ENCODE measurements at regions not wholly inside any gene's neighbourhood (a gene's known extent, or its start where the extent isn't known, plus 50 kb on each side); places are given as distances from the start of the nearest gene placed in this dataset.
"Not testable (repeated sequence)": the region's sequence is repeated elsewhere in the genome, so short reads cannot be mapped to it uniquely, and the experiment has no call there.

DNA sequence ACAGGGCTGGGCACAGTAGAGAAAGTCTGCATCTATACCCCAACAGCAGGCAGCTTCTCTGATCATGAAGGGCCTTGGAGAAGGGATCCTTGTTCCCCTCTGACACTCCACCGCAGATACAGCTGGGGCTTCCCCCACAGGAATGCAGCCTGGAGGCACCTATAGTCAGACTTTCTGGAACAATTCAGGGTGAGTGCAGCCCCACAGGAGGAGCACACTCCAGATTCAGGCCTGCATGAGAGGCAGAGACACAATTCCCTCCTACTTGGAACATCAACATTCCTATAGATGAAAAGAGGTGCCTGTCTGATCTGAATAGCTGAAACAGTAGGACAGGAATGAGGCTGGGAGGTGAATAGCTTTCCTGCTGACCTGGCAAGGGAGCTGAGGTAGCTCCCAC is 1298.0 kb upstream of the CNTN5 start:
- DNase-seq: no peak

DNA sequence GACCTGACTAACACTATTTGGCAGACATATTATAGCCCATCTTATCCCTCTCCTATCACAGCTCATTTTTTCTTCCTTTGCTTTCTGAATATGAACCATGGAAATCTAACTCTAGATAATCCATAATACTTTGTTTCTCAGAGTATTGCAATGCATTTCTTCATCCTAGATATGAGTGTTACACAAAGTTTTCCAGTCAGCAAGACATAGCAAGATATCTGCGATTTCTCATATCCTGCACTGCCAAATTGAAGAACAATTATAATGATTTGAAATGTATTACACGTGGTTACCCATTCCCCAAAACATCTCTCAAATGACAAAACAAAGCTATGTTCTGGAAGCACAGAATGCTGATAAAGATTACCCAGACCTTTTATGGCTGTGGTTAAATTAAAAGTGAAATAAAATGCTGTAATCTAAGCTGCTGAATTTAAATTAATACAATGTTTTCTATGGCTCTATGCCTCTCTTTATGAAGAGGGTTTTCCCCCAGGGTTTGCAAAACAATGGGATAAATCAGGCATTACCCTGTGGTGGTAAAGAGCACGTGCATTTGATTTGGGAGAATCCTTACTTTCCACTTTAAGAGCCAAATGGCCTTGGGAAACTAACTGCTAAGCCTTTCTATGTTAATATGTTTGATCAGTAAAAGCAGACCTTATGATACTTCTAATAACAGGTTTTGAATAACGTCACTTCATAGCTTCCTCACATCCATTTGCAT is 1291.0 kb upstream of the CNTN5 start:
- DNase-seq: no peak

DNA sequence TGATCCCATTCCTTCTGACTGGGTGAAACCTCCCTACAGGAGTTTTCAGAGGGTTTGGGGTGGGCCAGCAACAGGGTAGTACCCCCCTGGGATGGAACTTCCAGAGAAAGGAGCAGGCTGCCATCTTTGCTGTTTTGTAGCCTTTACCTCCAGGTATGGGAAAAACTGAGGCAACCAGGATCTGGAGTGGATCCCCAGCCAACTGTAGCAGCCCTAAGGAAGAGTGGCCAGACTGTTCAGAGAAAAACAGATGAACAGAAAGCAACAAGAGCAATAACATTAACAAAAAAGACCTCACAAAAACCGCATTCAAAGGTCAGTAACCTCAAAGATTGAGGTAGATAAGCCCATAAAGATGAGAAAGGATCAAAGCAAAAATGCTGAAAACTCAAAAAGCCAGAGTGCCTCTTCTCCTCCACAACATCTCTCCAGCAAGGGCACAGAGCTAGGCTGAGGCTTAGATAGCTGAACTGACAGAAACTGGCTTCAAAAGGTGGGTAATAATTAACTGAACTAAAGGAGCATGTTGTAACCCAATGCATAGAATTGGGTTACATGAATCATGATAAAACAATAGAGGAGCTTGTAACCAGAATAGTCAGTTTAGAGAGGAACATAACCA is 1288.6 kb upstream of the CNTN5 start:
- DNase-seq: peak; percentile 48

DNA sequence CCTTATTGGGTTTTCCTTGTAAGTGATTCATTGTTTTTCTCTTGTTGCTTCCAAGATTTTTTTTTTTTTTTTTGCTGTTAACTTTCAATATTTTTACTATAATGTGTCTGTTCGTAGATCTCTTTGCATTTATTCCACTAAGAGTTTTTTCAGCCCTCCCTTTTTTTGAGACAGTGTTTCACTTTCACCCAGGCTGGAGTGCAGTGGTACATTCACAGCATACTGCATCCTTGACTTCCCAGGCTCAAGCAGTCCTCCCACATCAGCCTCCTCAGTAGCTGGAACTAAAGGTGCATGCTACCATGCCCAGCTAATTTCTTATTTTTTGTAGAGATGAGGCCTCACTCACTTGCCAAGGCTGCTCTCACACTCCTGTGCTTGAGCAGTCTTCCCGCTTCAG is 1282.0 kb upstream of the CNTN5 start:
- DNase-seq: no peak

DNA sequence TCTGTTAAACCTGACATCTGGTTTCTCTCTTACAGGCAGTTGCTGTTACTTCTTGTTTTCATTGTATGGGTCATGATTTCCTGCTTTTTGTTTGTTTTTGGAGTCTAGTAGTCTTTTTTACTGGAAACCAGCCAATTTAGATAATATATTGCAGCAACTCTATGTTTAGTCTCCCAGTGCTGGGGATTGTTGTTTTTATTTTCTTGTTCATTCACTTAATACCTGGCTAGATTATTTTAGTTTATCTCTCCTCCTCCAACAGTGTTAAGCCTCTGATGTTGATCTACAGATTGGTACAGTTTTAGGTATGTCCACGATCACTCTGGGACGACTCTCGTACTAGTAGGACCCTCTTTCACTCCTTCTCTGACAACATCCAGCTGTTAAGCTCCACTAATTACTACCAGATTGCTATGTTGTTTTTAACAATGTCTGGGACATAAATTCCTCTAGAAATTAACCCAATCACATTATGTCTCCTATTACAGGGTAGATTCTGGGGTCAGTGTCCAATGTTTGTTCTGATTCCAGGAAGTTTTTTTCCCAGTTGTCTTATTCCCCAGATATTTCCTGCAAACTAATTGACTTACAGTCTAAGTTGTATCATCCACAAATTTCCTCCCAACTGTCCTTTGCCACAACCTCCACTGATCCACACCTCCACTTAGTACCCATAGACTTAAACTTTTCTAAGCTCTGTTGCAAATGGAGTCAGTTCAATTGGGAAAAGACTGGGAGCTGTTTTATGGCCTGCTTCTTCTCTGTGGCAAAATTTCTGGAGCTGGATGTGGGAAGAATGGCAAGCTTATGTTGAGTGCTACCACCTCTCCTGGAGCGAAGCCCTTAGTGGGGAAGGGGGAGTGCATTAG is 1280.6 kb upstream of the CNTN5 start:
- peak; percentile 12 for DNase-seq

DNA sequence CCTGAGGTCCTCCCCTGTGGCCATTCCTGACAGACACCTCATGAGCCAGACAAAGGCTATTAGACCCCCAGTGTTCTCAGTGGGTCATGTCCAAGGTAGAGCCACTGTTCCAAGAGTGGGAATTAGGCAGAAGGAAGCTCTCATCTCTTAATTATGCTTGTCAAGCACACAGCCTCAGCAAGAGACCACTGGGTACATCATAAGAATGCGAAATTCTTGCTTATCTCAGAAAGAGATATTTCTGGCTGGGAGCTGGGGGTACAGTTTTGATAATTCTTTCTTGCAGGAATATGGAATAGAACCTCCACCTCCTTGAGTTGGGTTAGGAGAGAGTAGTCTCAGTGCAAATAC is 1280.0 kb upstream of the CNTN5 start:
- DNase-seq: no peak

DNA sequence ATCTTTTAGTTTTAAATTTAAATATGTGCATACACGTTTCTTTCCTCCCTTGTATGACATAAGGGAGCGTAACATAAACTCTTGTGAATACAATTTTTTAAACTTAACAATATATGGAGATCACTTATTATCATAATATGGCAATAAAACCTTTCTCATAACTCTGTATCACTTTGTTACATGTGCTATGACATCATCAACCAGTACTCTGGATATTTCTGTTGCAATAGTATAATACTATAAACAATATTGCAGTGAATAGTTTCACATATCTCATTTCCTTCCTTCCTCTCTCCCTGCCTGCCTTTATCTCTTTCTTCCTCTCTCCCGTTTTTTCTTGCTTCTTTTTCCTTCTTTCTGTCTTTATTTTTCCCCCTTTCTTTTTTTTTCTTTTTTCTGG is 1278.0 kb upstream of the CNTN5 start:
- no peak for DNase-seq

DNA sequence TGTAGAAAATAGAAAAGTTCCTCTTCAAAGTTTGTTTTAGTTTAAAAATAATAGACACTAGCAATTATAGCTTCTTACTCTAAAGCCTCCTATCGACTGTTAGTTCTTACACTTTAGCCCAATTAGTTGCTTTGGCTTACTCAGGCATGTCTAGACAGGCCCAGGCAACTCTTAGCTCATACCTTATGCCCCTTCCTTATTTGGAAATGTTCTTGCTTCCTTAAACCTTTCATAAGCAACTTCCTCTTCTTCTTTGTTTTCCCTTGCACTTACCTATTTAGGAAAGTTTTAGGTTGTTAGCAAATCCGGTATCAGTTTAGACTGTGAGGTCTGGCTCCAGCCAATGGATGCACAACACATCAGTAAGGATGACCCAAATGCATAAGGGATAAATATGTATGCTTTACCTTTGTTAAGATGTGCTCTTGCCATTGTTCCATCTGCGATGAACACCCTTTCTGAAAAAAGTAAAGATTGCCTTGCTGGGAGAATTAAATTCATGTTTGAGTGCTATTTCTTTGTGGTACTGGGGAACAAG is 1277.5 kb upstream of the CNTN5 start:
- peak; percentile 60 for DNase-seq

DNA sequence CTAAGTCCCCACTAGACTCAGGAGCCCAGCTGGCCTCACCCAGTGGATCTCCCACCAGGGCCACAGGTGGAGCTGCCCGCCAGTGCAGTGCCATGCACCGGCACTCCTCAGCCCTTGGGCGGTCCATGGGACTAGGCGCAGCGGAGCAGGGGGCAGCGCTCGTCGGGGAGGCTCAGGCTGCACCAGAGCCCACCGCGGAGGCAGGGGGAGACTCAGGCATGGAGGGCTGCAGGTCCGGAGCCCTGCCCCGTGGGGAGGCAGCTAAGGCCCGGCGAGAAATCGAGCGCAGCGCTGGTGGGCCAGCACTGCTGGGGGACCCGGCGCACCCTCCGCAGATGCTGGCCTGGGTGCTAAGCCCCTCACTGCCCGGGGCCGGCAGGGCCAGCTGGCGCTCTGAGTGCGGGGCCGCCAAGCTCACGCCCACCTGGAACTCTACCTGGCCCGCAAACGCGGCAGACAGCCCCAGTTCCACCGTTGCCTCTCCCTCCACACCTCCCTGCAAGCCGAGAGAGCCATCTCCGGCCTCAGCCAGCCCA is 1275.2 kb upstream of the CNTN5 start:
- no peak for DNase-seq

DNA sequence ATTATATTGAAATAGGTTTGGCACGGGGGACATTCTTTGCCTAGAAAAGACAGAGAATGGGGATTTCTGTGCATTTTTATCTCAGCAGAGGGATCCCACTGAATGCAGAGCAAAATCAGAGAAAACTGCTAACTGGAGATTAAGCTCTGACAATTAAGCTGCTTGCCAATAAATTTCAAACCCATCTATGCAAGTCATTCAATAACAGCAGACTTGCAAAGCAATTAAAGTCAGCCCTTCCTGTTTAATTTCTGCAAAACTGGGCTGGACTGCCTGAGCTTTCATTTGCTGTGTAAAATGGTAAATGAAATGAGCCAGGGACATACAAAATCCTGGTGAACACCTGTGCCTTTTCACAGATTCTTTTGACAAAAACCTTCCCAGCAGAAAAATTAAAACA is 1273.9 kb upstream of the CNTN5 start:
- no peak for DNase-seq

DNA sequence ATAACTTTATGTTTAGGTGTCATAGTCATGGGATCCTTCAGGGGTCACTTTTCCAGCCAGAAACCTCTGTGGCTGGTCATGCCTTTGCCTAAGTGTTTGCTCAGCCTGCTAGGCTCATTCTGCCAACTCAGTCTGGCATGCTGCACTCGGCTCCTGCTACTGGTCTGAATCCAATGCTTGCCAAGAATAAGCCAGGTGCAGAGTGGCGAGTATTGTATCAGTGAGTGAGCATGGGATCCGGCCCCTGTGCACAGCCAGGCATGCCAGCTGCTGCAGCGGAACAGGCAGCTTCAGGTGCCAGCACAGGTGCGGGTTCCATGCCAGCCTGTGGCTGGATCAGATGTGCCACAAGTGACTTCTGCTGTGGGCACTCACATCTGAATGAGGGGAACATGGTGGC is 1269.3 kb upstream of the CNTN5 start:
- DNase-seq: no peak

DNA sequence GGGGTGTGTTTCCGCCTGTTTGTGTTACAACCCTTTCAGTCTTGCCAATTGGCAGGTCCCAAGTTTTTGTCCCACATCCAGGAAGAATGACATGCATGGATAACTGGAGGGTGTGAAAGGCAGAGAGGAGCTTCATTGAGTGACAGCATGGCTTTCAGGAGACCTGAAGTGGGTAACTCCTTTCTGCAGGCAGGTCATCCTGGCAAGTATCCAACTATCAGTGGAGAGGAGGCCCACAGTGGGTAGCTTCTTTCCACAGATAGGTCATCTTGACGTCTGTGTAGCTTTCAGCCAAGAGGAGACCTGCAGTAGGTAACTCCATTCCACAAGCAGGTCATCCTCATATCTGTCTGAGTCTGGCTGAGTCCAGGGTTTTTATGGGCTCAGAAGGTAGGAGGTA is 1268.8 kb upstream of the CNTN5 start:
- DNase-seq: no peak

DNA sequence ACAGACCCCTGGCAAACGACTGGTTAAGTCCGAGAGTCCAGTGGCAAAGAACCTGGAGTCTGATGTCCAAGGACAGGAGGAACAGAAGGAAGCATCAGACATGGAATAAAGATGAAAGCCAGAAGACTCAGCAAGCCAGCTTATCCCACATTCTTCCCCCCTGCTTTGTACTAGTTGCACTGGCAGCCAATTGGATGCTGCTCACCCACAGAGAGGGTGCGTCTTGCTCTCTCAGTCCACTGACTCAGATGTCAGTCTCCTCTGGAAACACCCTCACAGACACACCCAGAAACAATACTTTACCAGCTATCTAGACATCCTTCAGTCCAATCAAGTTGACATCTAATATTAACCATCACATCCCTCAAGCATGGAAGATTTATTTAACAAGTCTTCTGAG is 1265.8 kb upstream of the CNTN5 start:
- no peak for DNase-seq

DNA sequence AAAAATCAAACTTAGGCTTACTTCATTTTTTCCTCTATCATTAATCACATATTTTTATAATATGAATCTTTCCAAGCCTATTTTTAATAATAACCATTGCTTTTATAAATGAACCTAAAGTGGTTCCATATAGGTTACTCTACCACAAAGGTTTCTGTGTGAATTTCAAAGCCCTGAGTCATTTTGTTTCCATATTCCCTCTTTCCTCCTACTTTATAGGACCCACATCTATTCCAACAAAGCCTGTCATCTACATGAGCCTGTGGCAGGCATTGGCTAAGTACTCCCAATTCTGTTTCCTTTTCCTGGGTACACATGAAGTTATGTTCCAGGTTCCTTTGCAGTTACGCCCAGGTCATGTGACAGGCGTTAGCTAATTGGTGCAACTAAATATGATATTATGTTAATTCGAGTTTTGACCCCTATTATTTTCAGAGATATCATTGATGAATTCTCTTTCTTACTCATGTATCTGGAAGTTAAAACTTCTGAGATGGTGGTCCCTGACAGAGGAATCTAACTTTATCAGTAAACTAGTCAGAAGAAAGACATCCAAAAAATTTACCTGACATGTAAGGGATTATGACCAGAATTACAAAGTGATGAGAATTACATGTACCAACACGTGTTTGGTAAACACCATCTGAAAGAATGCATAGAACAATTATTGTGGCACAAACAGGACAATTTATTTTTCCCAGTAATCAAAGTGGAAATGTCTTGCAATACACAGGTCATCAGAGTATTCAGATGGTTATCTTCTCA is 1264.0 kb upstream of the CNTN5 start:
- DNase-seq: no peak

DNA sequence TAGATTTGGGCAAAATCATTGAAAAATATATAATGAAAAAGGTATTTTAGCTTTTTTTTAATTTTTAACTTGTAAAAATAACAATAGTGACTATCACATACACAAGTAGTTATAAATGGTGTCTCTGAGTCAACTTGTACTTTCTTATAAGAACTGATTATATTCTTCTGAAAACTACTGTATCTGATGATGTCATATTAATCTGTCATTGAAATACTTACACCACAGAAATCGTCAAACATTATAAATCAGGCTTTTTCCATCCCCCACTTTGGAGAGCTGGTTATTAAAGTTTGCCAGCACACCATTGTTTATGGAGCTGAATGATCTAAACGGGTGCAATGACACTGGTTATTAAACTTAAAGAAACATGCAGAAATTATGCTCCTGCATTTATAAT is 1259.6 kb upstream of the CNTN5 start:
- DNase-seq: no peak

DNA sequence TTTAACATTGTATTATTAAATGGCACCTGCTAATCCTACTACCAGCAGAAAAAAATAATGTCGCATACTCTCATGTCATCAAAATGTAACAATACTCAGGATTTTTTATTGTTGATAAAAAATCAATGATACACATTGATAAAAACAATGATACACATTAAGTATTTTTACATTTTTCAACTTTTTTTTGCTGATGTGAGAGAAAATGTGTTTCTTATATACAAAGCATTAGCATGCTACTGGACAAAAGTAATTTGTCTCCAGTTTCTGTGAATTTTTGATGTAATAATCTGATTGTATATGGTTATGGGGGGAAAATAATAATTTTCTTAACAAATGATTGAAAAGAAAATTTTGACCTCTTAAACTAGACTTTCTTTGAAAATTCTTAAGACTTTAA is 1256.6 kb upstream of the CNTN5 start:
- no peak for DNase-seq

DNA sequence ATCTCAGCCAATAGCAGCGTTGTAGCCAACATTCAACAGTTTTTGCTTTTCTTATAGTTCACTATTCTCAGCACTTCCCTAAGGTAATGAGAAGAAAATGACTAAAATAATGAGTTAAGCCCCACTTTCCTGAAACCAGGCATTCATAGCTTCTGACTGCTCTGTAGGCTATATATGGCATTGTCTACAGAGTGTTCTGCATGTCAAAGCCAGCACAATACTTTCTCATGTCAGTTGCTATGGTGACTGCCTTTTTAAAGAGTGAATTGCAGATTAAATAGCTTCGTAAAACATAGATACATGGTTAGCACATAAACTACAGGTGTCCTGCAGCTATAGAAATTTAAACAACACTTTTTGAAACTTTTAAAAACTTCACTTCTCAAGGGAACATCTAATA is 1256.1 kb upstream of the CNTN5 start:
- DNase-seq: no peak

DNA sequence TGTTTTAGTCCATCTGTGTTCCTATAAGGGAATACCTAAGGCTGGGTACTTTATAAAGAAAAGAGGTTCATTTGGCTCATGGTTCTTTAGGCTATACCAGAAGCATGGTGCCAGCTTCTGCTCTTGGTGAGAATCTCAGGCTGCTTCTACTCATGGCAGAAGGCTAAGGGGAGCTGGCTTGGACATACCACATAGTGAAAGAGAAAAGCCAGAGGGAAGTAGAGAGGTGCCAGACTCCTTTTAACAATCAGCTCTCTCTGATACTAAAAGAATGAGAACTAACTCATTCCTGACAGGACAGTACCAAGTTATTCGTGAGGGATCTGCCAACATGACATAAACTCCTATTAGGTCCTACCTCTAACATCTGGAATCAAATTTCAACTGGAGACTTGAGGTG is 1250.2 kb upstream of the CNTN5 start:
- no peak for DNase-seq

DNA sequence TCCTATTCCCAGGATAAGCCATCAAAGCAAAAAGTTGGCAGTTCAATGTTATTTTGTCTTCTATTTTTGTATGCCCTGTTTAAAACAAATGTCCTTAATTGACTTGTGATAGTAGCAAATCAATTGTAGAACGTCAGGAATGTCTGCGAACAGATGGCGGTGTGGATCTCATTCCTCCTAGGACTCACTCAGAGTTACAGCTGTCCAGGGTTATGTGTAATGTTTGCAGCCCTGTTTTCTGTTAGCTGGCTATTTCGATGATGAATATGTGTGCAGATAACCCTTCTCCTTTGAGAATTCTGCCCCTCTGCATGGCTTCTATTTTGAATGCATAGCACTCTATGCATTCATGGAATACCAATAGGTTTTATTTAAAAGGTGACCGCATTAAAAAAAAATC is 1248.0 kb upstream of the CNTN5 start:
- no peak for DNase-seq

DNA sequence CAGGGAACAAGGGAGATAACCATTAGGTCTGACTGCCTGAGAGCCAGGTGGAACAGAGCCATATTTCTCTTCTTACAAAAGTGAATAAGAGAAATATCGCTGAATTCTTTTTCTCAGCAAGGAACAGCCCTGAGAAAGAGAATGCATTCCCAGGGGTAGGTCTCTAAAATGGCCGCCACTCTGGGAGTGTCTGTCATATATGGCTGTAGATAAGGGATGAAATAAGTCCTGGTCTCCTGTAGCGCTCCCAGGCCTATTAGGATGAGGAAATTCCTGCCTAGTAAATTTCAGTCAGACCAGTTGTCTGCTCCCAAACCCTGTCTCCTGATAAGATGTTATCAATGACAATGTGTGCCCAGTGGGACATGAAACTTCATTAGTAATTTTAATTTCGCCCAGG is 1236.4 kb upstream of the CNTN5 start:
- DNase-seq: not testable (repeated sequence)

DNA sequence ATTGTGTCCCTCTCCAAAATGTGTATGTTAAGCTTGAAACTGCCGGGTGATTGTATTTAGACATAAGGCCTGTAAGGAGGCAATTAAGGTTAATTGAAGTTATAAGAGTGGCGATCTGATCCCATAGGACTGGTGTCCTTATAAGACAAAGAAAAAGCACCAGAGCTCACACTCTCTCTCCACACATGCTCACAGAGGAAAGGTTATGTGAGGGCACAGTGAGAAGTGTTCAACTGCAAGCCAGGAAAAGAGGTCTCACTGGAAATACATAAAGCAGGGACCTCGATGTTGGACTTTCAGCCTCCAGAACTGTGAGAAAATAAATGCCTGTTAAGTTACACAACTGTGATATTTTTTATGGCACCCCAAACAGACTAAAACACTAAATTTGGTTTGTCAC is 1233.8 kb upstream of the CNTN5 start:
- no peak for DNase-seq

DNA sequence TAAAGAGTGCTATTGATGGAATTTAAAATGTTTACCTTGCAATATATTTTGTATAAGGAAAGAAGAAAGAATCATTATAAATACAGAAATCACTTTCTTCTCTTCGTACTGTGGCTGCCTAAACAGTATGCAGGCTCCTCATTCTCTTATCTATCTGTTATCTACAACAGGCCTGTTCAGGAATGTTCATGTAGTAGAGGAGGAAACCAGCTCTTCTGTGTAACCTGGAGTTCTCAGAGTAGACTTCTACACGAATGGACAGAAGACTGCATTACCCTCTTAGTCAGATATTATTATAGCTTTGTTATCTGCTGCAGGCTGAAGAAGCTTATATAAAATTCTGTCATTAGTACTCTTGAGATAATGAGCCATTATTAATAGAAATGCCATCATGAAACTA is 1225.9 kb upstream of the CNTN5 start:
- DNase-seq: no peak

DNA sequence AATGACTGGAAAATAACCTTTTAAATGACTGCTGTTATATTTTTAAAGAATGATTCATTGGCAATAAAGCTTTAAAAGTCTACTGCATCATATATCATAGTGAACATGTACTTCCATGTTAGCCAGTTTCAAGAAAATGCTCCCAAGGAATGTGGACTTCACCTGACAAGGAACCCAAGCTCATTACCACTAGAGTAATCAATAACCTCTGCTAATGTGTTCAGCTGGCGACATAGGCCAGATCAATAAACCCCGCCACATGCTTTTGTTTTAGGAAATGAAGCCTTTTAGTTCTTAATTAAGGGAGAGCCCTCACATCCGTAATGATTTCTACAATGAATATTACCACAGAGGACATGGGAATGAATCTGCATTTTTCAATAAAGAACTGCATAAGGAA is 1219.9 kb upstream of the CNTN5 start:
- no peak for DNase-seq

Data from OCI-M1 (cell line).